GM12878 (cell line): ENCODE measurements at regions not wholly inside any gene's neighbourhood (a gene's known extent, or its start where the extent isn't known, plus 50 kb on each side); places are given as distances from the start of the nearest gene placed in this dataset.

ENCODE experiments used
- ATAC-seq: fragments of 200-7000 bp; cut with Tn5 transposase; 3 replicates; pipeline ENCODE4 v1.9.1; 2020; ENCODE audit warnings: mild to moderate bottlenecking, moderate library complexity
- BruUV-seq: library from RNA; stranded (reverse); fragments of 400-500 nt; replicated peaks from 2 replicates; lab custom pipeline; 2021; lab: Mats Ljungman, UMichigan
- CTCF ChIA-PET: fragments of 300-600 bp; sonication (Branson Sonifier 250); formaldehyde crosslinking; extraction: SDS; loops from one replicate; lab custom pipeline; 2021; ENCODE audit warnings: inconsistent platforms; lab: Yijun Ruan, JAX
- POLR2A ChIA-PET: fragments of 350-600 bp; formaldehyde crosslinking; extraction: SDS; loops from one replicate; lab custom pipeline; 2021; ENCODE audit warnings: inconsistent platforms; lab: Charles Lee
- RAD21 ChIA-PET: fragments of 300-600 bp; sonication (Branson Sonifier 250); formaldehyde crosslinking; loops from one replicate; lab custom pipeline; 2023; ENCODE audit warnings: antibody characterized with exemption; ENCODE audit not compliant: unreplicated experiment; lab: Charles Lee
- SMC1A ChIA-PET: fragments of 300-600 bp; sonication (Branson Sonifier 250); formaldehyde crosslinking; loops from one replicate; lab custom pipeline; 2023; ENCODE audit not compliant: unreplicated experiment, uncharacterized antibody; lab: Charles Lee
- DNase-seq: peaks from one replicate; pipeline ENCODE4 v3.0.0-alpha.2; 2011; ENCODE audit warnings: low read depth, low spot score
- FAIRE-seq: peaks from 3 replicates; lab custom pipeline; 2011; peaks lifted over from hg19 to GRCh38; lab: Jason Lieb, UNC
- H2AFZ ChIP-seq: 2 replicates; pipeline ENCODE4 v1.6.0; 2011; ENCODE audit warnings: low read depth, low read length, control low read depth; ENCODE audit not compliant: control insufficient read depth
- H3K27ac ChIP-seq: 2 replicates; pipeline ENCODE4 v1.5.1; 2011; ENCODE audit warnings: control low read depth; ENCODE audit not compliant: control insufficient read depth, insufficient read depth
- H3K27me3 ChIP-seq, 2 experiments: replicated peaks in 1 of 2; 2 replicates each; pipeline versions ENCODE4 v1.6.0 to v1.6.1; 2011; ENCODE audit warnings: low read length in 1 of 2; ENCODE audit not compliant: control insufficient read depth in 2 of 2, insufficient read depth in 2 of 2
- H3K36me3 ChIP-seq, 2 experiments: 2 replicates each; pipeline ENCODE4 v1.5.1; 2011; ENCODE audit warnings: low read length in 1 of 2; ENCODE audit not compliant: control insufficient read depth in 2 of 2, insufficient read depth in 2 of 2
- H3K4me1 ChIP-seq: 2 replicates; pipeline ENCODE4 v1.6.1; 2011; ENCODE audit warnings: mild to moderate bottlenecking, low read length, moderate library complexity, mixed read lengths; ENCODE audit not compliant: control insufficient read depth, insufficient read depth
- H3K4me2 ChIP-seq: 2 replicates; pipeline ENCODE4 v1.6.0; 2011; ENCODE audit warnings: control low read depth; ENCODE audit not compliant: control insufficient read depth, insufficient read depth
- H3K4me3 ChIP-seq: fragments of 200-600 bp; sonication (generic); 2 replicates; pipeline ENCODE4 v1.5.1; 2016
- H3K79me2 ChIP-seq: 2 replicates; pipeline ENCODE4 v1.6.0; 2011; ENCODE audit warnings: low read length; ENCODE audit not compliant: control insufficient read depth, insufficient read depth
- H3K9ac ChIP-seq: 2 replicates; pipeline ENCODE4 v1.8.0; 2011; ENCODE audit warnings: low read length, control low read depth, mixed read lengths; ENCODE audit not compliant: control insufficient read depth, insufficient read depth
- H3K9me3 ChIP-seq: replicated peaks from 3 replicates; pipeline ENCODE4 v1.5.1; 2011; ENCODE audit warnings: mild to moderate bottlenecking, low read length; ENCODE audit not compliant: control insufficient read depth, insufficient read depth
- H4K20me1 ChIP-seq: 2 replicates; pipeline ENCODE4 v1.6.0; 2011; ENCODE audit not compliant: control insufficient read depth, insufficient read depth
- CEBPB ChIP-seq, 2 experiments: fragments of 150-350 bp in 1 of 2; IDR thresholded peaks; 2 replicates each; pipeline ENCODE4 v1.6.1; 2012 to 2014; ENCODE audit warnings: low read depth in 2 of 2, low read length in 2 of 2, borderline replicate concordance in 1 of 2, inconsistent platforms in 1 of 2
- E4F1 ChIP-seq: fragments of 450-650 bp; IDR thresholded peaks from 2 replicates; pipeline ENCODE4 v1.6.1; 2018; ENCODE audit warnings: borderline replicate concordance, mild to moderate bottlenecking; ENCODE audit not compliant: partially characterized antibody
- EED ChIP-seq: sonication (generic); IDR thresholded peaks from 2 replicates; pipeline ENCODE4 v1.6.1; 2016; ENCODE audit warnings: antibody characterized with exemption, low read depth
- ELK1 ChIP-seq: IDR thresholded peaks from 2 replicates; pipeline ENCODE4 v1.6.1; 2012; ENCODE audit warnings: low read depth, low read length, improper control_type of control experiment
- FOXK2 ChIP-seq: fragments of 450-650 bp; IDR thresholded peaks from 2 replicates; pipeline ENCODE4 v1.6.1; 2017; ENCODE audit warnings: mild to moderate bottlenecking, moderate library complexity
- HDAC2 ChIP-seq: fragments of 200-600 bp; sonication (generic); IDR thresholded peaks from 2 replicates; pipeline ENCODE4 v1.6.1; 2017
- IRF3 ChIP-seq: fragments of 450-650 bp; IDR thresholded peaks from 2 replicates; pipeline ENCODE4 v1.6.1; 2014; ENCODE audit warnings: mild to moderate bottlenecking
- IRF4 ChIP-seq: IDR thresholded peaks from 2 replicates; pipeline ENCODE4 v1.6.1; 2011; ENCODE audit warnings: low read depth, low read length
- NFYA ChIP-seq: IDR thresholded peaks from 2 replicates; pipeline ENCODE4 v1.6.1; 2011; ENCODE audit warnings: low read depth, mild to moderate bottlenecking, low read length, improper control_type of control experiment, borderline replicate concordance
- NRF1 ChIP-seq: conservative IDR thresholded peaks from 2 replicates; pipeline ENCODE4 v1.6.1; 2011; ENCODE audit warnings: mild to moderate bottlenecking, low read depth, low read length, improper control_type of control experiment
- RAD21 ChIP-seq: IDR thresholded peaks from 2 replicates; pipeline ENCODE4 v1.6.1; 2011; ENCODE audit warnings: mild to moderate bottlenecking, low read depth, low read length, moderate library complexity; ENCODE audit not compliant: insufficient read depth
- RCOR1 ChIP-seq: conservative IDR thresholded peaks from 2 replicates; pipeline ENCODE4 v1.6.1; 2012; ENCODE audit warnings: low read depth, low read length, improper control_type of control experiment
- RUNX3 ChIP-seq: IDR thresholded peaks from 2 replicates; pipeline ENCODE4 v1.6.1; 2012; ENCODE audit warnings: low read length, inconsistent platforms
- SMARCA5 ChIP-seq: fragments of 450-650 bp; IDR thresholded peaks from 2 replicates; pipeline ENCODE4 v1.6.1; 2017; ENCODE audit warnings: mild to moderate bottlenecking
- TARDBP ChIP-seq: IDR thresholded peaks from 2 replicates; pipeline ENCODE4 v1.6.1; 2016; ENCODE audit warnings: borderline replicate concordance
- WGBS: methylation state at CpG from one replicate; pipeline ENCODE4 v1.1.6; 2016; ENCODE audit warnings: low lambda C conversion rate; ENCODE audit not compliant: insufficient replicate concordance, insufficient coverage; ENCODE audit errors: missing lambda C conversion rate; 5-methylcytosine and 5-hydroxymethylcytosine counted together
- in situ Hi-C: fragments of 300-500 bp; cut with MboI; formaldehyde crosslinking; loops from 9 replicates; pipeline ENCODE4 v1.14.3; 2018; ENCODE audit warnings: mixed read lengths
- intact Hi-C: fragments of 100-400 bp; cut with micrococcal nuclease; formaldehyde crosslinking; loops from one replicate; pipeline ENCODE4 v1.14.2; 2022; ENCODE audit not compliant: unreplicated experiment

- SMC1A ChIA-PET, result no interaction called here
- CTCF ChIA-PET, result no interaction called here
- no peak overlapping the region for H3K27ac ChIP-seq
Observed at GRCh38 chr1:11428789-11429188, 50.2 kb upstream of the DISP3 start.

More at GRCh38 chr1:11428789-11429188, 50.2 kb upstream of the DISP3 start:
- H2AFZ ChIP-seq, result no peak overlapping the region
- no peak for DNase-seq
- no peak overlapping the region for H3K4me3 ChIP-seq
- H4K20me1 ChIP-seq, result no peaks in the 10 kb centered on the region
- no peak overlapping the region for H3K4me2 ChIP-seq
- H3K36me3 ChIP-seq, result no peaks in the 10 kb centered on the region
- FAIRE-seq, result no peak
- RAD21 ChIA-PET, result no interaction called here
- H3K27me3 ChIP-seq, result peaks cover 0 to 2% of the 10 kb centered on the region in 2 experiments; a peak in 1 of 4 replicates
- no peaks in the 10 kb centered on the region for H3K79me2 ChIP-seq
- intact Hi-C loops, result no loop called here
- H3K9me3 ChIP-seq, result no peaks in the 10 kb centered on the region; the same call in 2 of the 3 replicates
- ATAC-seq, result no peak
- no peaks in the 10 kb centered on the region for H3K4me1 ChIP-seq
- BruUV-seq, result no TSS peak
- no peak overlapping the region for H3K9ac ChIP-seq
- TF ChIP-seq CEBPB (IDR thresholded peaks at IDR 0.05; ENCODE audit: borderline replicate concordance in 1 of 2, low read depth in 2 of 2, low read length in 2 of 2) (no peak), RAD21 (no peak), RUNX3 (no peak), NRF1 (no peak), E4F1 (no peak), TARDBP (no peak), IRF3 (no peak), HDAC2 (no peak), EED (no peak), IRF4 (no peak), FOXK2 (no peak), NFYA (no peak), RCOR1 (no peak), SMARCA5 (no peak), ELK1 (no peak)
- 64% methylated on average over 13 of the region's 13 CpGs for WGBS
- in situ Hi-C loops, result no loop called here
- POLR2A ChIA-PET, result no interaction called here
